Nucleus accumbens (tissue), 56 donors: ENCODE measurements at regions not wholly inside any gene's neighbourhood (a gene's known extent, or its start where the extent isn't known, plus 50 kb on each side); places are given as distances from the start of the nearest gene placed in this dataset.
A peak's percentile ranks its signal among the peaks of the same experiment; 100 is the strongest.

Experiments
- DNase-seq, 56 donors: peaks; one replicate each; lab custom pipeline; 2025; lab: John Stamatoyannopoulos, UW

- DNase-seq: no peak
Measured at GRCh38 chr2:128544321-128545037, 225.8 kb upstream of the HS6ST1 start.

- DNase-seq: no peak
Measured at GRCh38 chr2:128545085-128545484, 226.4 kb upstream of the HS6ST1 start.

- DNase-seq: no peak
Measured at GRCh38 chr2:128545829-128546228, 227.2 kb upstream of the HS6ST1 start.

- DNase-seq: no peak
Measured at GRCh38 chr2:128547667-128548066, 229.0 kb upstream of the HS6ST1 start.

GRCh38 chr2:128548461-128548891, 229.8 kb upstream of the HS6ST1 start:
- DNase-seq: no peak

GRCh38 chr2:128549094-128549493, 230.4 kb upstream of the HS6ST1 start:
- DNase-seq: no peak

- no peak for DNase-seq
Measured at GRCh38 chr2:128549646-128550260, 231.1 kb upstream of the HS6ST1 start.

GRCh38 chr2:128550389-128550788, 231.7 kb upstream of the HS6ST1 start:
- DNase-seq: no peak

GRCh38 chr2:128550801-128551416, 232.2 kb upstream of the HS6ST1 start:
- no peak for DNase-seq

GRCh38 chr2:128551435-128551834, 232.8 kb upstream of the HS6ST1 start:
- no peak for DNase-seq

- DNase-seq: no peak
Measured at GRCh38 chr2:128552141-128552805, 233.6 kb upstream of the HS6ST1 start.

GRCh38 chr2:128552806-128553551, 234.3 kb upstream of the HS6ST1 start:
- peak in 1 of 56 donors; percentile 13 for DNase-seq

- peak in 1 of 56 donors; percentile 7 for DNase-seq
Measured at GRCh38 chr2:128554151-128554769, 235.6 kb upstream of the HS6ST1 start.

GRCh38 chr2:128555433-128555832, 236.8 kb upstream of the HS6ST1 start:
- DNase-seq: no peak

GRCh38 chr2:128556089-128556488, 237.4 kb upstream of the HS6ST1 start:
- no peak for DNase-seq

GRCh38 chr2:128556633-128557032, 238.0 kb upstream of the HS6ST1 start:
- DNase-seq: no peak

GRCh38 chr2:128557069-128557468, 238.4 kb upstream of the HS6ST1 start:
- no peak for DNase-seq

- no peak for DNase-seq
Measured at GRCh38 chr2:128557831-128558241, 239.2 kb upstream of the HS6ST1 start.

GRCh38 chr2:128558441-128558840, 239.8 kb upstream of the HS6ST1 start:
- no peak for DNase-seq

- DNase-seq: no peak
Measured at GRCh38 chr2:128558895-128559532, 240.3 kb upstream of the HS6ST1 start.
